Activated CD8-positive, alpha-beta memory T cell treated with anti-CD3 and anti-CD28 coated beads for 4 hours (primary cell): ENCODE measurements at regions not wholly inside any gene's neighbourhood (a gene's known extent, or its start where the extent isn't known, plus 50 kb on each side); places are given as distances from the start of the nearest gene placed in this dataset.

Source experiments
- DNase-seq, 2 donors: peaks; one replicate each; pipeline ENCODE4 v3.0.0-alpha.2; 2020; ENCODE audit warnings: low read depth in 2 of 2

DNA sequence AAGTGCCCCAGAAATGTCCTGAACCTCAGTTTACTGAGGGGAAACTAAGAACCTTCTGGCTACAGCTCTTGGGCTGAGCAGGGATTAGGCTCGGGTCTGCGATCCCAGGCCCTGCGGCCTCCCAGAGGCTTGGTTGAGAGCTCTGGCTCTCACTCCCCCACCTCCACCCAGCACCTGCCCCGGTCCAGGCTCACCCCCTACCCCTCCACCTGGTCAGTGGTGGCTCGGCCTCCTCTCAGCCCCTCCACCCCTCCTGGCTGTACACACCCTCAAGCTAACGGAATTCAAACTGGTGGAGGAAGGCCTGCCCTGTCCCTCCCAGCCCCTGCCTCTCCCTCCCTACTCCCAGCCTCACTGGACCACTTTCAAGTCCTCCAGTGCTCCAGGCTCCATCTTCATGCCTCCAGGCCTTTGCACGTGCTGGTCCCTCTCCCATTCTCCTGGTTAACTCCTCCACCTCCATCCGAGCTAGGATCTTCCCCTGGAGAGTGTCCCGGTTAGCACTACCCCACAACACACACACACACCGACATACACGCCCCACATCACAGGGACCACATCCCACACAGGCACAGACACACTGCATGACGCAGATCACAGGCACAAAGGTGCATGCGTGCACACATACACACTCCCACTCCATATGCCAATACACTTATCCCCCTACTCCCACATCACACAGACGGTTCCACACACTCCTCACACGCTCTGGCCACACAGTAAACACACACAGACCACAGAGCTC, 130.9 kb downstream of the C9orf50 start:
- peak; percentile 27 to 42 for DNase-seq

DNA sequence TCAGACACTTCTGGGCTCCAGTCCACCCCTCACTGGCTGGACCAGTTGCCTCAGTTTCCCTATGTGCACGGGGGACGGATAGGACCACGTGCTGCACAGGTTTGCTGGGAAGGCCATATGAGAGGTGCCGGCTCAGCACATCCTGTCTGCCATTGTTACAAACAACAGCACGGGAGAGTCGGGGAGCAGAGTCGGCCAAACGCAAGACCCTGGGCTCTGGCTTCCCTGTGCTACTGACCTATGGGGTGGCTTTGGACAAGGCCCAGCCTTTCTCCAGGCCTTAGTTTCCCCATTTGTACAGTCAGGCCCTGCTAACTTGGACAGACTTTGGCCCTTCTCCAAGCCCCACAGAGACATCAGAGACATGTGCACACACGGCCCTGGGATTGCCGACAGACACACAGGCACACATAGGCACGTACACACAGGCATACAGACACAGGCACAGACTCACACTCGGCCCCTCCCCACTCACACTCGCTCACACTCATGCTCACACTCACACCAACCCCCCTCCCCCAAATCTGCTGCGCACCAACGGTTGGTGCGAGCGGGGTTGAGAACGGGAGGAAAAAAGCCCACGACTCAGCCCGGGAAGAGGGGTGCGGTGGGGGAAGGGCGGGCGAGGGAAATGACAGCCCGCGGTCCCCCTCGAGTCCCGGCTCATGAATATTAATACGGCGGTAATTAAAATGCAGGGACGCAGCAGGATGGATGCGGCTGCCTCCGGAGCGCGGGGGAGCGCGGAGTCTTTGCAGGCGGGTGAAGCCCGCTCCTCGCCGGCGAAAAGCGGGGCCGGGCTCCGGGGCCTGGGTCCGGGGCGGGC, 133.0 kb downstream of the C9orf50 start:
- DNase-seq: peak in 1 of 2 donors; percentile 28

DNA sequence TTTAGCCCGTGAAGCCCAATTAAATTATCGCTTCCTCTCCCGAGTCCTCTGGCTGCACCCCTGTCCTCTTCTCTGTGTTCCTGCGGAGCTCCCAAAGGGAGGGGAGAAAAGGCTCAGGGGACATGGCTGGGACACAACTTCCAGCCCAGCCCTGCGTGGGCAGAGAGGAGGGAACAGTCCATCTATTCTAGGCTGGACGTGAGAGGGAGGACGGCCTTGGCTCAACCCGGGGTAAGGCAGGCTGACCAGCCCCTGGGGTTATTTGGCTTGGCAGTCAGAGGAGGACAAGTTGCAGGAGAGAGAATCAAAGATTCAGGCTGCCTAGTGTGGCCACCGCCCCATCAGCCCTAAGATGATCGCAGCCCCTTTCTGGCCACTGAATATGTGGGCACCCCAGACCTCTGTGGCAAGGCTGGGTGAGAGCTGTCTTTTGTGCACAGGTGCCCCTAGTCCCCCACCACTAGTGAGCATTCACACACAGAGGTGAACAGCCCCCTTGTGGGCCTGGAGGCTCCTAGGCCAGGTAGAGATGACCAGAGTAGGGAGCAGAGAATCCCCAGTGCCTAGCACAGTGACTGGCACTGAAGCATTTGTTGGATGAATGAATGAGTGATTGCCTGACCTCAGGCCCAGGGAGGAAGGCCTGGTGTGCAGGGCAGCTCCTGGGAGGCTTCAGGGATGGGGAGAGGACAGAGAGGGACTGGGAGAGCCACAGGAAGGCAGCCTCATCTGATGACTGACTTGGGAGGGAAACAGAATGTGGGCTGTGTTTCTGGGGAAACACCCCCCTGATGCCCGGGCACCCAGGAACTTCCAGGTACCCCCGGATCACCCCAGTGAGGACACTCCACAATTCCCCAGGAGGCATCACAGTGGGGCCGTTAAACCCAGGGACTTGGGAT, 133.9 kb downstream of the C9orf50 start:
- DNase-seq: no peak

DNA sequence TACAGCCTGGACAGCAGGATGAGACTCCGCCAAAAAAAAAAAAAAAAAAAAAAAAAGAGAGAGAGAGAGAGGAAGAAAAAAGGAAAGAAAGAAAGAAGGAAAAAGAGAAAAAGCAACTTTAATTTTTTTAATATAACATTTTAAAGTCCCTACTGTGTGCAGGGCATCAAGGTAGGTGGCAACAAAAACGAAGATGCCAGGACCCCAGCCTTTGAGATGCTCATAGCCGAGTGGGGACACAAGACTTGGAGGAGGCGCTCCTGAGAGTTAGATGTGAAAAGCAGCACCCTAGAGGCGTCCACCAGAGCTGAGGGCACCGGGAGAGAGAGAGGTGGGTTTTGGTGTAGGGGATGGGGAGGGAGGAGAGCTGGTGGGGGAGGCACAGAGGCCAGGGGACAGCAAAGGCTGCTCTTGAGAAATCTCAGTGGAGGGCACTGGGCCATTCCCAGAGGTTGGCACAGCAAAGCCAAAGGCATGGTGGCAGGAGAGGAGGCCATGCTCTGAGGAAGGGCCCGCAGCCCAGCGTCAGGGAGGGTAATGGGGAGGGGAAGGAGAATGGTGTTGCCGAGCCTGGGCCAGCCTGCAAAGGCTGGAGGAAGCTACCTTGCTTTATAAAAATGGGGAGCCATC, 135.6 kb downstream of the C9orf50 start:
- no peak for DNase-seq

DNA sequence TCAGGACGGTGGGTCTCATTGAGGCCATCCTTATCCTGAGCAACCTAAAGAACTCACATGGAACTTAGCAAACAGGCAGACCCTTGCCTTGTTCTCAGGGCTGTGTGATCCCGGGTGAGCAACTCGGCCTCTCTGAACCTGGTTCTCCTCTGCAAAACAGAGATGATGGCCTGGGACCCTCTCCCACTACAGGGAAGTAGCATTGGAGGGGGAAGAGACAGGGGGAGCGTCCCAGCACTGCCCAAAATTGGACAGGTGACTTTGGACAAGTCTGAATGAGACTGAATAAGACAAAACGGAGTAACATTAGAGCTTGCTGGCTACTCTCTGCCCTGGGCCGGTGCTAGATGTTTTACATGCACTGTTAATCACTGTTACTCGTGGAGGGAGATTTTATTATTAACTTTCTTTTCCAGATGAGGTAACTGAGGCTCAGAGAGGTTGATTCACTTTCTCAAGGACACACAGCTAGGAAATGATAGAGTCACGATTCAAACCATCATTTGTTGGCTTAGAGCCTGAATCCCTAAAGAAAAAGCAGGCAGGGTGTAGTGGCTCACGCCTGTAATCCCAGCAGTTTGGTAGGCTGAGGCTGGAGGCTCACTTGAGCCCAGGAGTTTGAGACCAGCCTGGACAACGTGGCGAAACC, 136.4 kb downstream of the C9orf50 start:
- DNase-seq: no peak

DNA sequence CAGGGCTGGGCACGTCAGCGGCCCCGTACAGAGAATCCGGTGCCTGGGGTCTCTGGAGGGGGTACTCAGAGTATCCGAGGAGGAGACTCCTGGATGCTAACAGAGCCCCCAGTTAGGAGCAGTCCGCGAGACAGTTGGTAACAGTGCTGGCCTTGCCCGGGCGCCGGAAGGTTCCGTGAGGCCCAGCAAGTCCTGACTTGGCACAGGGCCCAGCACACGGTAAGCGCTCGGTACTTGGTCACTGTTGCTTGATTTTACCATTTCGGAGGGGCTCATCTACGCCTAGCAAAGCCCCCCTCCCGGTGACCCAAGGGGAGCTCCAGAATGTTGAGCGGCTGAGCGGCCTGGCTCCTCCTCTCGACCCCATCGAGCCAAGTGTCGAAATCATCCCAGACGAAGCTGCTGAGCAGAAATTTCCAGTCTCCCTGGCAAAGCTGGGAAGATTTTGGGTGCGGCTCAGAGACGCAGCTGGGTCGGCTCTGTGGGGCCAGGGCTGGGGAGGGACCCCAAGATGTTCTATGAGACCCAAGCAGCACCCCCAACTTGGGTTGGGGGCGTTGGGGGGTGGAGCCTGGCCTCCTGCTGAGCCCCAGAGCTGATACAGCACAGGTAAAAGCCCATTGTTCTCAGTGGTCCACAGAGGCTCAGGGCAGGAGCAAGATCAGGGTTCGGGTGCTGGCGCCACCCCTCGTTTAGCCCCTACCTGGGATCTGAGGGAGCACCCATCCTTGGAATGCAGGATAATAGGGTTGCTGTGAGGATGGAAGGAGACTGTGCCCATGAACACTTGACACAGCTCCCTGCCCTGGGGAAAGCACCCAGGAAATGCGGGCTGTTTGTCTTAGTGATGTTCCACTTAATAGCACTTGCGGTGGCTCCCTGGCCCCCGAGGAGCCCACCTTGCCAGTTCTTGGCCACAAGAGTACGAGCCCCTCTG, 137.2 kb downstream of the C9orf50 start:
- DNase-seq: no peak

DNA sequence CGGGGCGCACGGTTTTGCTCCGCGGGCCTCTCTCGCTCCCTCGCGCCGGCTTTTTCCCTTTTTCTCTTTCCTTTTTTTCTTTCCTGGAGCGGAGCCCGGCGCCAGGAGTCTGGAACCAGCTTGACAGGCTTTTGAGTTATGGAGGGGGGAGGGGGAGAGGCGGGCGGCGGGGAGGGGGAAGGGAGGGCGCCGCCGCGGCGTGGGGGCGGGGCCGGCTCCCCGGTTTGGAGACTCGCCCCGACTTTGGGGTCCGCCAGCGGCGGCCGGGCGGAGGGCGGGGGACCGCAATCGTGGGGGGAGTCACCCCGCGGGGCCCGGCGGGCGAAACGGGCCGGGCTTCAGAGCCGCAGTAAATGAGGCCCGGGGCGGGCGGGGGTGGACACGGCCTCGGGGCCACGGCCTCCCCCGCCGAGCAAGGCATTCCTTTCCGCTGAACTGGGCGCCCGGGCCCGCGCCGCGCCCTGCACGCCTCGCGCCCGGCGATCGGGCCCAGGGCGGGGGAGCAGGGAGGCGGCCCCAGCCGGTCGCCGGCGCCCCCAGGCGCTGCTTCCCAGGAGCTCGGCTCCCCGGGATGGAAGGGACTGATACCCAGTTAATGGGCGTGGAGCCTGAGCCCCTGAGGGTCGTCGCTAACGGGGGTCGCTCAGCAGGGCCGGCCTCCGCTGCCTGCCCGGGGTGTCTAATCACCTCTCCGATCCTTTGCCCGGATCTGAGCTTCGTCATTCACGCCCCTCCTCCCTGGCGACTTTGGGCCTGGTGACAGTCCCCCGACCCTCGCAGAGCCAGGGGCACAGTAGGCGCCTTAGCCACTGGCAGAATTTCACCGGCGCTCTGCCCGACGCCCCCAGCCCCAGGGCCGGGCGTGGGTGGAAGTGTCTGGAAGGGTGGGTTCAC, 138.1 kb downstream of the C9orf50 start:
- no peak for DNase-seq

DNA sequence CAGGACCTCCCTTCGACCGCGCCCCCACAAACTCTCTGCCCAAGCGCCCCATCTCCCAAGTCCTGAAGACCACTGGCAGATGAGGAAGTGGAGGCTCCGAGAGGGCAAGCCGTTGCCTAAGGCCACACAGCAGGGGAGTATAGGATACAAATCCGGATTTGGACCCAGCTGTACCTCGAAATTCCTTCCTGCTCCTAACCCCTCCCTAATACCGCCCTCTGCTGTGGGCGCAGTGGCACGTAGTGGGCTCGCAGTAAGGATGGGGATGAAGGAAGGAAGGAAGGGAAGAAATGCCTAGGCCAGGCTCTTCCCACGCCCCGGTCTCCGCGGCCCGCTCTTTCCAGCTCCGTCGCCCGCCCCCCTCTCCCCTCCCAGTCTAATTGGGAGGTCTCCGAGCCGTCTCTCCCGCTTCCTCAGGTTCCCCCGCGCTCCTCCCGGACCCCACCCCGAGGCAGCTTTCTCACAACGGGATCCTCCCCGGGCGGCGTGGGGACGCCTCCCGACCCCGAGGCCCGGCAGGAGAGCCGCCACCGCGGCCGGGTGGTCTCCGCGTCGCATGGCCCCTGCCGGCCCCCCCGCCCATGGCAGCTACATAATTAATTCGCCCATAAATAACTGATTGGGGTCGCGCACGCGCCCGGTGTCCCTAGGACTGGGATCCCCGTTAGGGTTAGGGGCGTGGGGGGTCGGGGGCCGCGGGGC, 138.9 kb downstream of the C9orf50 start:
- no peak for DNase-seq

DNA sequence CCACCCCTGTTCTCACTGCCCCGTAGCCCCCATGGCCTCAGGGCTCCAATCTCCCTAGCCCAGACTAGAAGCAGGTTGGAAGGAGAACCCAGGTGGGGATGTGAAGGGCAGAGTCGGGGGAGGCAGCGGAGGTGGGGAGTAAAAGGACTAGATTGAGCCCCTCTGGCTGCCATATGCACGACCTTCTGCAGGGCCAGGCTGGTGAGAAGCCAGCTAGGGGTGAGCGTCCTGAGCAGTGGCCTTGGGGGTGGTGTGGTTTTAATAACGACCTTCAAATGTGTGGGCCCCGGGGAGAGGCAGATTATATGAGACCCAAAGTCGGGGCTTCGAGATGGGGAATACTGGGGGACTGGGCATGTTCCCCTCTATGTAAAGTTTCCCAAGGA, 139.5 kb downstream of the C9orf50 start:
- DNase-seq: no peak

DNA sequence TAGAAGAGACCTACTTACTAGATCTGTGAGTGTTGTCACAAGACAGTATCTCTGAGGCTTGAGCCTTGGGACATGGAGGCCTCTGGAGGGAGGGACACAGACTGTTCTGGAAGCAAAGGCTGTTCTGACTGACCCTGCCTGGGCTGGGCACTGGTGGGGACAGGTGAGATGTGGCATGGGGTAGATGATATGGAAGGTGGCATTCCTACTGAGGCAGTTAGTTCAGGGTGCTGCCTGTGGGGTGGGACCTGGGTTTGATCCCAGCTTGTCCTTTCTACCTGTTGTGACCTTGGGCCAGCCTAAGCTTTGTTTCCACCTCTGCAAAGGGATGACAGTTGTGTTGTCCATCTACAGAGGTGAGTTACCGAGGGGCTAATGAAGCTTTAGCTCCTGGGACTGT, 140.2 kb downstream of the C9orf50 start:
- DNase-seq: no peak

DNA sequence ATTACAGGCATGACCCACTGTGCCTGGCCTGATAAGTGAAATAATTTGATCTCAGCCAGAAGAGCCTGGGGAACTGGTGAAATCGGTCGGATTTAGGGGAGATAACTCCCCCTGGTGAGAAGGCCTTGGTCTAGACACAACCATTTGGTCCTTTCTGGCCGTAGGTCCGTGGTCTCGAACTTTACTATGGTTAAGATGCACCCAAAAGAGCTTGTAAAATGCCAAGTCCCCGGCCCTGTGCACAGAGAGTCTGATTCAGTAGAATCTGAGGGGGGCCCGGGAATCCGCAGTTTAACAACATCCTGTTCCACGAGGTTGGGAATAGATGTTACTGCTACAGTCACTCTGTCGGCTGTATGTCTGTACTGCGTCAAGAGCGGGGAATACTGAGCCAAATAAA, 140.7 kb downstream of the C9orf50 start:
- no peak for DNase-seq

DNA sequence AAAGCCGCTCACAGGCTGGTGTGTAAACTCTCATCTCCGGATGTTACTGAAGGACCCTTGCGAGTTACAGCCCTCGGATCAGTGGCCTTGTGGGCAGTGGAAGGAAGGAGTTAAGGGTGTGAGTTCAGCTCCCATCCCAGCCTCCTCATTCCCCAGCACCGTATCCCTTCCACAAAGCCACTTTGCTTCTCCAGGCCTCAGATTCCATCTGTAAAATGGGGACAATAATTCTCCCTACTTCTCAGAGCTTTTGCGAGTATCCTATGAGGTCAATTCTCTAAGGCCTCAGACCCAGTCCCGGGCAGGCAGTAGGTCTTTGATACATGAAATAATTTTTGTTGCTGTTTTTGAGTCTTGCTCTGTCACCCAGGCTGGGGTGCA, 141.3 kb downstream of the C9orf50 start:
- no peak for DNase-seq

DNA sequence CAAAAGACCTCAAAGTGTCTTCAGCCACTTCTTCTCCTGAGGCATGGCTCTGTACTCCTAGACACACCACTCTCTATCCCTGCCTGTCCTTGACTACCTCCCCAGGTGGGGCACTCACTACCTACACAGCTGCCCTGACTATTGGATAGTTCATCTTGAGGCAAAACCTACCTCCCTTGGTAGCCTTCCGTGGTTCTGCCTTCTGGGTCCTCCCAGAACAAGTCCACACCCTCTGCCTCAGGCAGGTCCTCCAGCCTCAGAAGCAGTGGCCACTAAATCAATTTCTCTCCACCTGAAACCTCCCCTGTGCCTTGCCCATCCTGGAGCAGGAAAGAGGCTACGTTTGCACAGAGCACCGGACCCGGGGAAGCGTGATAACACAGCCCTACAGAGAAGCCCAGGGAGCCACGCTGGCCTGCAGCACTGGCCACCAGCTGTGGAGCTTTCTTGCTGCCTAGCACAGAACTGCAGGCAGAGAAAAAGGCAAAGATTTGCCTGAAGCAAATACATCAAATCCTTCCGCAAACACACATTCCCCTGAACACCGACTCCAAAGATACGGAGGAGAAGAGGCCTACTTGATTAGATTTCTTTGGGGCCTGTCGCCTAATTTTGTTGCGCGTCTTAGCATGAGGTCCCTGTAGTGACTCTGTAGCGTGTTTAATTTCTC, 141.8 kb downstream of the C9orf50 start:
- no peak for DNase-seq

DNA sequence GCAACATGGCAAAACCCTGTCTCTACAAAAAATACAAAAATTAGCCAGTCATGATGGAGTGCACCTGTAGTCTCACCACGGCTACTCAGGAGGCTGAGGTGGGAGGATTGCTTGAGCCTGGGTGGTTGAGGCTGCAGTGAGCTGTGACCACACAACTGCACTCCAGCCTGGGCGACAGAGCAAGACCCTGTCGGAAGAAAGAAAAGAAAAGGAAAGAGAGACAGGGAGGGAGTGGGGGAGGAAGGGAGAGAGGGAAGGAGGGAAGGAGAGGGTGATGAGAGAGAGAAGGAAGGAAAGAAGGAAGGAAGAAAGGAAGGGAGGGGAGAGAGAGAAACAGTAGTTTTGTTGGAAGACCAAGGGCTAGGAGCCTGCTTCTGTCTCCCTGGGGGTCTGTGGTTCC, 142.4 kb downstream of the C9orf50 start:
- no peak for DNase-seq

DNA sequence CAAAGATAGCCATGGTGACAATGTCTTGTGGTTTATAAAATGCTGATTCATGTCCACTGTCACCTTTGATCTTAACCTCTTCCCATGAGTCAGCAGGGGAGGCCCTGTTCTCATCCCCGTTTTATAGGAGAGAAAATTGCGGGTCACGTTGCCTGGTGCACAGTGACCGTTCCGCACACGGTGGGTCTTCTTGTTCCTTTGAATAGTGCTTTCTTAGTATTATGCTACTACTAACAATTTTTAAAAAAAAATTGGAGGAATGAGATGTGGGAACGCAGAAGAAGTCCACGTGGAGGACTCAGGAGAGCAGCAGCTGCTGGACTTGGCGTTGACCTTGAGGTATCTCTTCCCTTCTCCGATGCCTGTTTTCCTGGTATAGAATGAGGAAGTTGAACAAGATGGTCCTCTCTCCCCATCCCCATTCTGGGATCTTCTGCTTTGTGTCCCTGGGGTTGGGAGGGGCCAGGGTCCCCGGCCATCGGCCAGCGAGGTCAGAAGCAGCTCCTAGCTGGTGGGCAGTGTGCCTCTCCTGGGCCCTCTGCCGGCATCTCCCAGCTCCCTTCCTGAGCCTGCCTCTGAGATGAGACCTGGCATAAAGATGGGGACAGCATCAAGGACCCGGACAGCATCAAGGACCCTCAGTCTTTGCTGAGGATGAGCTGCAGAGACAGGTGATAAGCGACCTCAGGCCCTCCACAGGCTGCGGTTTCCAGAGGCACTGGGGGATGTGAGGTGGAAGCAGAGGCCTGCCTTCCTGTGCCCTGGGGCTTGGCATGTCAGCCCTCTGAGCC, 143.9 kb downstream of the C9orf50 start:
- no peak for DNase-seq

DNA sequence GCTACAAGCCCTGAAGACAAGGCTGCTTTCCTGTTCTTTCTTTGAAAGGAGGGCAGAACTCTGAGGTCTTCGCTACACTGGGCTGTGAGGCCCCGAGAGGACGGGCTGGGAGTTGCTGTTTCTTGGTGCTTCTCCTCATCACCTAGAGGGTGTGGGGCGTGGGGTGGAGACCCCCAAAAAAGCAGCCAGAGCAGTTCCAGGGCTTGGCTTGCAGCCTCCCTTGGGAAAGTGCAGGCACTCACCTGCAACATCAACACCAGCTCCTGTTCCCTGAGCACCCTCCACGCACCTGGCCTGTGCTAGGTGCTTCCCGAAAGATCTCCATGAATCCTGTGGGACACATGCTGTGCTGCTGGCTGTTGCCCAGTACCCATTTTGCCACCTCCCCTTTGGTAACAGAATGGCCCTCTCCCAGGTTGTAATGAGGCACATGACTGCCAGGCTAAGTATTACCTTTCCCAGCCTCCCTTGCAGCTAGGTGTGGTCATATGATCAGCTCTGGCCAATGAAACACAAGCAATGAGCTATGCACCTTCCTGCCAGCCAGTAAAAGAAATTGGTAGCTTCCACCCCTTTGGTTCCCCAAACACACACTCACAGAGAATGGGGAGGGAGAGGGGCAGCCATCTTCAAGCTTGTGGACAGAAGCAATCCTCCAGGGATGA, 146.0 kb downstream of the C9orf50 start:
- no peak for DNase-seq
